ENCODE measurements at regions not wholly inside any gene's neighbourhood (a gene's known extent, or its start where the extent isn't known, plus 50 kb on each side); places are given as distances from the start of the nearest gene placed in this dataset.

DNA sequence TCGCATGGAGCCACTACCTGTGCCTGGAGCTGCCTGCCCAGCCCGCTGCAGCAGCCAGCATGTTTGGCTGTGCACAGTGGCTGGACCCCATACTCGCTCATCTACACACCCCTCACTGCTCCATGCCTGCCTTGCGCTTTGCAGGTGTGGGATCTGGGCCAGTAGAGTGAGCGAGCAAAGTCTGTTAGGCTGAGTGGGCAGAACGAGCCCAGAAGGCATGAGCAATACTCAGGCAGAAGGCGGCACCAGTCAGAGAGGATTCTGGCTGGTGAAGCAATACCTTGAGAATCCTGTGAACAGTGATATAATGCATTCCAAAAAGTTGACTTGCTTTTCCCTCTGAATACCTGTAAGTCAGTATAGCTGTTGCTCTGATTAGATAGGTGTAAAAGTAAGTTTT is 816.4 kb downstream of the KCNT2 start:
- no peak for FAIRE-seq
- in situ Hi-C loops (cut with MboI): no loop called here
- no TSS peak for BruUV-seq (replicated peaks)

More for the DNA sequence above, 816.4 kb downstream of the KCNT2 start:
- DNase-seq (ENCODE audit: extremely low read depth in 1 of 4, low spot score in 3 of 4) (no peak), ATAC-seq (no peak)
- 14% methylated on average over 7 of the region's 7 CpGs for WGBS (ENCODE audit: insufficient coverage, low coverage, missing lambda C conversion rate)
- no peaks in the 10 kb centered on the region for H3K9me1 ChIP-seq (ENCODE audit: control insufficient read depth, insufficient read depth, low read length)
- H4K20me1 ChIP-seq (replicated peaks; ENCODE audit: control insufficient read depth, insufficient read depth, low read length): no peaks in the 10 kb centered on the region
- no peaks in the 10 kb centered on the region for H3K36me3 ChIP-seq (ENCODE audit: control insufficient read depth, insufficient read depth, low read length)
- no peaks in the 10 kb centered on the region; the same call in 1 of the 2 replicates for H3K9me3 ChIP-seq (replicated peaks; ENCODE audit: control insufficient read depth, insufficient read depth, low read depth, low read length)
- H3K27me3 ChIP-seq (ENCODE audit: control insufficient read depth in 2 of 2, insufficient read depth in 2 of 2, low read length in 2 of 2): no peaks in the 10 kb centered on the region
- intact Hi-C loops (cut with micrococcal nuclease): no loop called here
- TF ChIP-seq ZNF133 (CRISPR knock-in tag; IDR thresholded peaks at IDR 0.05): no peak
- TF ChIP-seq IRF2 (CRISPR knock-in tag; IDR thresholded peaks at IDR 0.05): 0 out of 2 replicates have a peak, but pooled peaks have one; percentile 18
- TF ChIP-seq FOSL1 (tag; conservative IDR thresholded peaks at IDR 0.05): no peak
- TF ChIP-seq, protein P1, sequence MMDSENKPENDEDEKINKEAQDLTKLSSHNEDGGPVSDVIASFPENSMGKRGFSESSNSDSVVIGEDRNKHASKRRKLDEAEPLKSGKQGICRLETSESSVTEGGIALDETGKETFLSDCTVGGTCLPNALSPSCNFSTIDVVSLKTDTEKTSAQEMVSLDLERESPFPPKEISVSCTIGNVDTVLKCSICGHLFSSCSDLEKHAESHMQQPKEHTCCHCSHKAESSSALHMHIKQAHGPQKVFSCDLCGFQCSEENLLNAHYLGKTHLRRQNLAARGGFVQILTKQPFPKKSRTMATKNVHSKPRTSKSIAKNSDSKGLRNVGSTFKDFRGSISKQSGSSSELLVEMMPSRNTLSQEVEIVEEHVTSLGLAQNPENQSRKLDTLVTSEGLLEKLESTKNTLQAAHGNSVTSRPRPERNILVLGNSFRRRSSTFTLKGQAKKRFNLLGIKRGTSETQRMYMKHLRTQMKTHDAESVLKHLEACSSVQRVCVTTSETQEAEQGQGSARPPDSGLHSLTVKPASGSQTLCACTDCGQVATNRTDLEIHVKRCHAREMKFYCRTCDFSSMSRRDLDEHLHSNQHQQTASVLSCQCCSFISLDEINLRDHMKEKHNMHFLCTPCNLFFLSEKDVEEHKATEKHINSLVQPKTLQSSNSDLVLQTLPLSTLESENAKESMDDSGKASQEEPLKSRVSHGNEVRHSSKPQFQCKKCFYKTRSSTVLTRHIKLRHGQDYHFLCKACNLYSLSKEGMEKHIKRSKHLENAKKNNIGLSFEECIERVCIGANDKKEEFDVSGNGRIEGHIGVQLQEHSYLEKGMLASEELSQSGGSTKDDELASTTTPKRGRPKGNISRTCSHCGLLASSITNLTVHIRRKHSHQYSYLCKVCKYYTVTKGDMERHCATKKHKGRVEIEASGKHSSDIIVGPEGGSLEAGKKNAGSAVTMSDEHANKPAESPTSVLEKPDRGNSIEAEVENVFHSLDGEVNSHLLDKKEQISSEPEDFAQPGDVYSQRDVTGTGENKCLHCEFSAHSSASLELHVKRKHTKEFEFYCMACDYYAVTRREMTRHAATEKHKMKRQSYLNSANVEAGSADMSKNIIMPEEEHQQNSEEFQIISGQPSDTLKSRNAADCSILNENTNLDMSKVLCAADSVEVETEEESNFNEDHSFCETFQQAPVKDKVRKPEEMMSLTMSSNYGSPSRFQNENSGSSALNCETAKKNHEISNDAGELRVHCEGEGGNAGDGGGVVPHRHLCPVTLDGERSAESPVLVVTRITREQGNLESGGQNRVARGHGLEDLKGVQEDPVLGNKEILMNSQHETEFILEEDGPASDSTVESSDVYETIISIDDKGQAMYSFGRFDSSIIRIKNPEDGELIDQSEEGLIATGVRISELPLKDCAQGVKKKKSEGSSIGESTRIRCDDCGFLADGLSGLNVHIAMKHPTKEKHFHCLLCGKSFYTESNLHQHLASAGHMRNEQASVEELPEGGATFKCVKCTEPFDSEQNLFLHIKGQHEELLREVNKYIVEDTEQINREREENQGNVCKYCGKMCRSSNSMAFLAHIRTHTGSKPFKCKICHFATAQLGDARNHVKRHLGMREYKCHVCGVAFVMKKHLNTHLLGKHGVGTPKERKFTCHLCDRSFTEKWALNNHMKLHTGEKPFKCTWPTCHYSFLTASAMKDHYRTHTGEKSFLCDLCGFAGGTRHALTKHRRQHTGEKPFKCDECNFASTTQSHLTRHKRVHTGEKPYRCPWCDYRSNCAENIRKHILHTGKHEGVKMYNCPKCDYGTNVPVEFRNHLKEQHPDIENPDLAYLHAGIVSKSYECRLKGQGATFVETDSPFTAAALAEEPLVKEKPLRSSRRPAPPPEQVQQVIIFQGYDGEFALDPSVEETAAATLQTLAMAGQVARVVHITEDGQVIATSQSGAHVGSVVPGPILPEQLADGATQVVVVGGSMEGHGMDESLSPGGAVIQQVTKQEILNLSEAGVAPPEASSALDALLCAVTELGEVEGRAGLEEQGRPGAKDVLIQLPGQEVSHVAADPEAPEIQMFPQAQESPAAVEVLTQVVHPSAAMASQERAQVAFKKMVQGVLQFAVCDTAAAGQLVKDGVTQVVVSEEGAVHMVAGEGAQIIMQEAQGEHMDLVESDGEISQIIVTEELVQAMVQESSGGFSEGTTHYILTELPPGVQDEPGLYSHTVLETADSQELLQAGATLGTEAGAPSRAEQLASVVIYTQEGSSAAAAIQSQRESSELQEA (IDR thresholded peaks at IDR 0.05; ENCODE audit: low read depth): no peak
- no peak overlapping the region for H3K4me2 ChIP-seq (ENCODE audit: insufficient read depth, low read length)
- no peak overlapping the region for H3K27ac ChIP-seq (ENCODE audit: extremely low read depth, low read depth, low read length)
- no peak overlapping the region for H3K4me3 ChIP-seq
- no peak overlapping the region for H2AFZ ChIP-seq (ENCODE audit: low read depth, low read length)
- H3K9ac ChIP-seq (ENCODE audit: insufficient read depth in 1 of 2, low read depth in 2 of 2, low read length in 2 of 2): no peak overlapping the region
- peaks cover 0 to 5% of the 10 kb centered on the region in 2 experiments; a peak in 1 of 5 replicates for H3K4me1 ChIP-seq (replicated peaks in 1 of 2; ENCODE audit: control insufficient read depth in 2 of 2, insufficient read depth in 2 of 2, low read length in 2 of 2)
- ChIA-PET POLR2A (interaction anchor here (0.7 kb wide), 1 partner anchor 62 kb away, joined by 3 read pairs; no protein-coding TSS in a partner anchor), CTCF (ENCODE audit: low intra/inter-chr PET ratio) (no interaction called here)
- no peaks in the 10 kb centered on the region for H3K79me2 ChIP-seq (ENCODE audit: control insufficient read depth, insufficient read depth, low read length)

All from K562 (cell line).